GM23338 (cell line): ENCODE measurements at regions not wholly inside any gene's neighbourhood (a gene's known extent, or its start where the extent isn't known, plus 50 kb on each side); places are given as distances from the start of the nearest gene placed in this dataset.

Experiments used
- CTCF ChIP-seq, 2 experiments: fragments of 200-600 bp in 1 of 2; sonication (generic) in 1 of 2; conservative IDR thresholded peaks; 2 replicates each; pipeline versions ENCODE4 v1.5.1 to v1.6.1; 2016 to 2017; ENCODE audit warnings: antibody characterized with exemption in 2 of 2, low read depth in 2 of 2, mild to moderate bottlenecking in 2 of 2, moderate library complexity in 1 of 2
- ETS1 ChIP-seq: IDR thresholded peaks from 2 replicates; pipeline ENCODE4 v1.6.1; 2016; ENCODE audit warnings: antibody characterized with exemption
- POLR2AphosphoS5 ChIP-seq: IDR thresholded peaks from 2 replicates; pipeline ENCODE4 v1.6.1; 2016; ENCODE audit warnings: antibody characterized with exemption, low read depth

GRCh38 chr14:28630100-28630499 is 136.5 kb upstream of the FOXG1 start:
- no peak for TF ChIP-seq CTCF (conservative IDR thresholded peaks at IDR 0.05; ENCODE audit: low read depth in 2 of 2)
- TF ChIP-seq ETS1 = no peak
- no peak for TF ChIP-seq POLR2AphosphoS5
